A673 (cell line): ENCODE measurements at regions not wholly inside any gene's neighbourhood (a gene's known extent, or its start where the extent isn't known, plus 50 kb on each side); places are given as distances from the start of the nearest gene placed in this dataset.

Experiments
- CTCF ChIP-seq: fragments of 300-800, 200-600 bp; sonication (generic); conservative IDR thresholded peaks from 2 replicates; pipeline ENCODE4 v1.5.1; 2017; ENCODE audit warnings: low read depth, mild to moderate bottlenecking, antibody characterized with exemption, low read length, moderate library complexity, mixed read lengths
- EZH2 ChIP-seq: fragments of 200-600 bp; sonication (generic); IDR thresholded peaks from 2 replicates; pipeline ENCODE4 v1.6.1; 2017; ENCODE audit warnings: borderline replicate concordance, low read depth, mild to moderate bottlenecking, mixed read lengths, antibody characterized with exemption, low read length; ENCODE audit not compliant: poor library complexity, severe bottlenecking

GRCh38 chrX:76605390-76605789 is 177.9 kb downstream of the MAGEE1 start:
- TF ChIP-seq EZH2 (no peak), CTCF (no peak)
